H1 (cell line): ENCODE measurements at regions not wholly inside any gene's neighbourhood (a gene's known extent, or its start where the extent isn't known, plus 50 kb on each side); places are given as distances from the start of the nearest gene placed in this dataset.

Source experiments
- CTCF ChIA-PET: fragments of 300-600 bp; sonication (Branson Sonifier 250); formaldehyde crosslinking; loops from one replicate; lab custom pipeline; 2021; ENCODE audit not compliant: partially characterized antibody; lab: Charles Lee
- POLR2A ChIA-PET: fragments of 300-600 bp; sonication (Branson Sonifier 250); formaldehyde crosslinking; loops from one replicate; lab custom pipeline; 2021; ENCODE audit warnings: inconsistent platforms; ENCODE audit not compliant: partially characterized antibody; lab: Charles Lee
- DNase-seq, 2 experiments: peaks; one replicate each; pipeline versions ENCODE4 v3.0.0 to v3.0.0-alpha.2; 2010 to 2022; ENCODE audit warnings: low spot score in 2 of 2, low read depth in 1 of 2, mixed read lengths in 1 of 2
- FAIRE-seq: peaks from 2 replicates; lab custom pipeline; 2011; peaks lifted over from hg19 to GRCh38; lab: Jason Lieb, UNC
- H2AFZ ChIP-seq: 2 replicates; pipeline ENCODE4 v1.8.1; 2012; ENCODE audit warnings: low read length, inconsistent platforms
- H2AK5ac ChIP-seq: 2 replicates; pipeline ENCODE4 v1.6.1; 2013; ENCODE audit warnings: low read depth, low read length
- H2BK120ac ChIP-seq: replicated peaks from 2 replicates; pipeline ENCODE3; 2013; ENCODE audit warnings: low read depth, low read length, inconsistent platforms
- H2BK12ac ChIP-seq: 2 replicates; pipeline ENCODE4 v1.6.1; 2013; ENCODE audit warnings: low read depth, low read length
- H2BK15ac ChIP-seq: 2 replicates; pipeline ENCODE4 v1.6.1; 2013; ENCODE audit warnings: low read length
- H2BK20ac ChIP-seq: 2 replicates; pipeline ENCODE4 v1.6.1; 2013; ENCODE audit warnings: low read length
- H2BK5ac ChIP-seq: 2 replicates; pipeline ENCODE4 v1.6.1; 2013; ENCODE audit warnings: low read depth, low read length
- H3K14ac ChIP-seq: 2 replicates; pipeline ENCODE4 v1.6.1; 2013; ENCODE audit warnings: inconsistent platforms; ENCODE audit not compliant: insufficient read length
- H3K18ac ChIP-seq: 2 replicates; pipeline ENCODE4 v1.6.1; 2013; ENCODE audit warnings: low read length; ENCODE audit errors: extremely low read depth
- H3K23ac ChIP-seq: 2 replicates; pipeline ENCODE4 v1.6.1; 2013; ENCODE audit warnings: inconsistent platforms; ENCODE audit not compliant: insufficient read length
- H3K23me2 ChIP-seq: 2 replicates; pipeline ENCODE4 v1.6.1; 2013; ENCODE audit warnings: low read depth, low read length
- H3K27ac ChIP-seq: 2 replicates; pipeline ENCODE4 v1.6.1; 2011; ENCODE audit warnings: low read depth, low read length, inconsistent platforms
- H3K27me3 ChIP-seq, 4 experiments: replicated peaks in 1 of 4; 1 replicate in 1 of 4; 2 replicates in 3 of 4; pipeline versions ENCODE4 v1.6.1 to v1.8.1; 2011 to 2013; ENCODE audit warnings: low read length in 3 of 4, mild to moderate bottlenecking in 3 of 4, inconsistent platforms in 2 of 4, mixed read lengths in 2 of 4, moderate library complexity in 1 of 4; ENCODE audit not compliant: control insufficient read depth in 3 of 4, insufficient read depth in 3 of 4; ENCODE audit errors: extremely low read depth in 1 of 4
- H3K36me3 ChIP-seq, 4 experiments: 2 replicates each; pipeline versions ENCODE4 v1.6.1 to v1.8.1; 2011 to 2013; ENCODE audit warnings: mild to moderate bottlenecking in 4 of 4, low read length in 3 of 4, moderate library complexity in 2 of 4, control low read depth in 1 of 4, inconsistent platforms in 1 of 4; ENCODE audit not compliant: insufficient read depth in 4 of 4, control insufficient read depth in 2 of 4
- H3K4ac ChIP-seq: replicated peaks from 2 replicates; pipeline ENCODE3; 2013; ENCODE audit warnings: low read length, low read depth, mixed read lengths, inconsistent platforms; ENCODE audit not compliant: insufficient read length
- H3K4me1 ChIP-seq, 4 experiments: replicated peaks in 1 of 4; 1 replicate in 1 of 4; 2 replicates in 3 of 4; pipeline versions ENCODE4 v1.6.1 to v1.8.1; 2011 to 2013; ENCODE audit warnings: low read length in 3 of 4, inconsistent platforms in 2 of 4, mixed read lengths in 1 of 4; ENCODE audit not compliant: insufficient read depth in 4 of 4, control insufficient read depth in 3 of 4
- H3K4me2 ChIP-seq, 2 experiments: 2 replicates each; pipeline versions ENCODE4 v1.6.1 to v1.8.1; 2011 to 2013; ENCODE audit warnings: low read depth in 2 of 2, low read length in 2 of 2, control low read depth in 1 of 2, inconsistent platforms in 1 of 2, mild to moderate bottlenecking in 1 of 2; ENCODE audit not compliant: insufficient read depth in 1 of 2
- H3K4me3 ChIP-seq, 4 experiments: fragments of 200-600, 300-600 bp in 1 of 4; sonication (generic), shearing (Covaris generic), sonication (Bioruptor Twin) in 1 of 4; 2 replicates each; pipeline versions ENCODE4 v1.5.1 to v1.8.1; 2011 to 2016; ENCODE audit warnings: low read length in 4 of 4, low read depth in 3 of 4, control low read depth in 2 of 4, inconsistent platforms in 2 of 4, mild to moderate bottlenecking in 2 of 4, mixed read lengths in 1 of 4, moderate library complexity in 1 of 4; ENCODE audit not compliant: insufficient read depth in 2 of 4; ENCODE audit errors: extremely low read depth in 1 of 4
- H3K56ac ChIP-seq: replicated peaks from 2 replicates; pipeline ENCODE3; 2013; ENCODE audit warnings: low read depth, mild to moderate bottlenecking, mixed read lengths, low read length, inconsistent platforms; ENCODE audit not compliant: insufficient read length
- H3K79me1 ChIP-seq: 2 replicates; pipeline ENCODE4 v1.6.1; 2013; ENCODE audit warnings: low read depth, low read length, control low read depth
- H3K79me2 ChIP-seq, 2 experiments: 2 replicates each; pipeline versions ENCODE4 v1.6.1 to v1.8.1; 2012 to 2013; ENCODE audit warnings: low read length in 2 of 2, mild to moderate bottlenecking in 2 of 2, inconsistent platforms in 1 of 2; ENCODE audit not compliant: insufficient read depth in 2 of 2, control insufficient read depth in 1 of 2
- H3K9ac ChIP-seq, 4 experiments: replicated peaks in 1 of 4; 1 replicate in 1 of 4; 2 replicates in 3 of 4; pipeline versions ENCODE4 v1.6.1 to v1.8.1; 2011 to 2013; ENCODE audit warnings: low read depth in 3 of 4, low read length in 3 of 4, control low read depth in 2 of 4, mild to moderate bottlenecking in 2 of 4, moderate library complexity in 2 of 4, inconsistent platforms in 1 of 4; ENCODE audit errors: extremely low read depth in 1 of 4
- H3K9me3 ChIP-seq, 2 experiments: 2 replicates each; pipeline versions ENCODE4 v1.6.1 to v1.8.1; 2012 to 2013; ENCODE audit warnings: mild to moderate bottlenecking in 2 of 2, moderate library complexity in 2 of 2, control low read depth in 1 of 2, inconsistent platforms in 1 of 2, low read depth in 1 of 2, low read length in 1 of 2, mixed read lengths in 1 of 2; ENCODE audit not compliant: insufficient read depth in 2 of 2
- H4K20me1 ChIP-seq, 2 experiments: replicated peaks in 1 of 2; 2 replicates each; pipeline versions ENCODE3 to v1.8.1; 2011 to 2013; ENCODE audit warnings: inconsistent platforms in 2 of 2, low read length in 2 of 2, mild to moderate bottlenecking in 1 of 2; ENCODE audit not compliant: insufficient read depth in 2 of 2, control insufficient read depth in 1 of 2
- H4K5ac ChIP-seq: 2 replicates; pipeline ENCODE4 v1.6.1; 2013; ENCODE audit warnings: low read length, low read depth, mixed read lengths, inconsistent platforms; ENCODE audit not compliant: insufficient read length
- H4K8ac ChIP-seq: 2 replicates; pipeline ENCODE4 v1.8.0; 2013; ENCODE audit warnings: mild to moderate bottlenecking, moderate library complexity, low read length, inconsistent platforms; ENCODE audit not compliant: insufficient read depth; ENCODE audit errors: extremely low read depth
- H4K91ac ChIP-seq: replicated peaks from 2 replicates; pipeline ENCODE3; 2013; ENCODE audit warnings: low read length, mixed read lengths, inconsistent platforms; ENCODE audit not compliant: insufficient read length
- ASH2L ChIP-seq: fragments of 200-600, 300-600 bp; sonication (generic); IDR thresholded peaks from one replicate; pipeline ENCODE4 v1.7.1; 2017; ENCODE audit warnings: low read length
- BACH1 ChIP-seq: IDR thresholded peaks from 2 replicates; pipeline ENCODE4 v1.6.1; 2012; ENCODE audit warnings: low read length, improper control_type of control experiment
- CTBP2 ChIP-seq: IDR thresholded peaks from 2 replicates; pipeline ENCODE4 v1.7.0; 2011; ENCODE audit warnings: borderline replicate concordance, mild to moderate bottlenecking, moderate library complexity, mixed read lengths, low read length; ENCODE audit not compliant: insufficient read depth, insufficient read length
- HDAC2 ChIP-seq, 2 experiments: fragments of 300-600 bp in 1 of 2; sonication (generic) in 1 of 2; IDR thresholded peaks; 2 replicates each; pipeline ENCODE4 v1.6.1; 2011 to 2012; ENCODE audit warnings: low read depth in 2 of 2, low read length in 2 of 2, mild to moderate bottlenecking in 2 of 2, moderate library complexity in 2 of 2, borderline replicate concordance in 1 of 2, inconsistent platforms in 1 of 2
- HDAC6 ChIP-seq: IDR thresholded peaks from one replicate; pipeline ENCODE4 v1.7.1; 2012; ENCODE audit warnings: low read depth, mild to moderate bottlenecking, inconsistent platforms, low read length, moderate library complexity
- JUND ChIP-seq: IDR thresholded peaks from 2 replicates; pipeline ENCODE4 v1.6.1; 2011; ENCODE audit warnings: mild to moderate bottlenecking, improper control_type of control experiment, low read length
- MAFK ChIP-seq: IDR thresholded peaks from 2 replicates; pipeline ENCODE4 v1.6.1; 2012; ENCODE audit warnings: low read depth, mild to moderate bottlenecking, improper control_type of control experiment, low read length
- MAX ChIP-seq: IDR thresholded peaks from 2 replicates; pipeline ENCODE4 v1.6.1; 2012; ENCODE audit warnings: inconsistent platforms
- PHF8 ChIP-seq: fragments of 200-600 bp; sonication (generic); conservative IDR thresholded peaks from 2 replicates; pipeline ENCODE4 v1.7.1; 2012; ENCODE audit warnings: low read depth, mild to moderate bottlenecking, inconsistent platforms, low read length, moderate library complexity
- POLR2A ChIP-seq, 2 experiments: IDR thresholded peaks; 1 replicate in 1 of 2; 2 replicates in 1 of 2; pipeline ENCODE4 v1.6.1; 2011; ENCODE audit warnings: low read depth in 2 of 2, low read length in 2 of 2, mild to moderate bottlenecking in 2 of 2; ENCODE audit errors: control extremely low read depth in 1 of 2
- RFX5 ChIP-seq: IDR thresholded peaks from 2 replicates; pipeline ENCODE4 v1.6.1; 2011; ENCODE audit warnings: low read depth, low read length, improper control_type of control experiment, borderline replicate concordance
- SIX5 ChIP-seq: IDR thresholded peaks from 2 replicates; pipeline ENCODE4 v1.6.1; 2011; ENCODE audit warnings: mild to moderate bottlenecking, low read depth, low read length
- SP1 ChIP-seq: IDR thresholded peaks from 2 replicates; pipeline ENCODE4 v1.6.1; 2011; ENCODE audit warnings: low read depth, low read length
- TBP ChIP-seq: IDR thresholded peaks from 2 replicates; pipeline ENCODE4 v1.6.1; 2011; ENCODE audit warnings: low read depth, low read length, improper control_type of control experiment
- WGBS, 2 experiments: shearing (Covaris generic) in 1 of 2; methylation state at CpG; one replicate each; pipeline versions ENCODE4 v1.1.6 to v1.1.7; 2013 to 2015; ENCODE audit warnings: low lambda C conversion rate in 2 of 2, mixed read lengths in 2 of 2, inconsistent platforms in 1 of 2, low coverage in 1 of 2, missing lambda C conversion rate in 1 of 2; ENCODE audit not compliant: insufficient replicate concordance in 2 of 2, insufficient coverage in 1 of 2, insufficient read length in 1 of 2; ENCODE audit errors: extremely low coverage in 1 of 2, missing lambda C conversion rate in 1 of 2; 5-methylcytosine and 5-hydroxymethylcytosine counted together

- H3K4me1 ChIP-seq = no peaks in the 10 kb centered on the region
- H3K4me3 ChIP-seq = no peak overlapping the region
- no peak overlapping the region for H2AFZ ChIP-seq
- no peaks in the 10 kb centered on the region for H4K20me1 ChIP-seq
- no peaks in the 10 kb centered on the region for H3K36me3 ChIP-seq
- ChIA-PET CTCF (no interaction called here), POLR2A (no interaction called here)
- H2AK5ac ChIP-seq = no peak overlapping the region
- H2BK12ac ChIP-seq = no peak overlapping the region
- no peak overlapping the region for H4K8ac ChIP-seq
- no peaks in the 10 kb centered on the region for H3K79me1 ChIP-seq
- no peak overlapping the region for H2BK120ac ChIP-seq
- no peak overlapping the region for H3K4me2 ChIP-seq
- H3K27me3 ChIP-seq = no peaks in the 10 kb centered on the region
- H3K79me2 ChIP-seq = no peaks in the 10 kb centered on the region
- no peak overlapping the region for H2BK20ac ChIP-seq
- no peak overlapping the region for H3K23ac ChIP-seq
- H2BK5ac ChIP-seq = no peak overlapping the region
- H3K9ac ChIP-seq = no peak overlapping the region
- no peak overlapping the region for H4K5ac ChIP-seq
- no peak overlapping the region for H2BK15ac ChIP-seq
- no peaks in the 10 kb centered on the region for H3K9me3 ChIP-seq
- no peak overlapping the region for H3K18ac ChIP-seq
- H3K27ac ChIP-seq = no peak overlapping the region
- no peaks in the 10 kb centered on the region for H3K23me2 ChIP-seq
- no peak overlapping the region for H3K14ac ChIP-seq
- no peak overlapping the region for H4K91ac ChIP-seq
- no peak overlapping the region for H3K4ac ChIP-seq
- 89% methylated on average over 1 of the region's 1 CpG; no CpG with 5 or more reads in 1 of the 2 experiments for WGBS, 2 experiments
- no peak overlapping the region for H3K56ac ChIP-seq
- DNase-seq = no peak
- FAIRE-seq = no peak
- TF ChIP-seq TBP (no peak), CTBP2 (no peak), MAFK (no peak), HDAC6 (no peak), MAX (no peak), PHF8 (no peak), HDAC2 (IDR thresholded peaks at IDR 0.05; ENCODE audit: borderline replicate concordance in 1 of 2, low read depth in 2 of 2, low read length in 2 of 2) (no peak), BACH1 (no peak), POLR2A (IDR thresholded peaks at IDR 0.05; ENCODE audit: control extremely low read depth in 1 of 2, low read depth in 2 of 2, low read length in 2 of 2) (no peak), JUND (no peak), SIX5 (no peak), ASH2L (no peak), RFX5 (no peak), SP1 (no peak)
Observed at GRCh38 chrX:147776988-147777387, 134.7 kb upstream of the FMR1 start.
